K562 (cell line): ENCODE measurements at regions not wholly inside any gene's neighbourhood (a gene's known extent, or its start where the extent isn't known, plus 50 kb on each side); places are given as distances from the start of the nearest gene placed in this dataset.

Experiments used
- ARID3A ChIP-seq: IDR thresholded peaks from 2 replicates; pipeline ENCODE4 v1.6.1; 2012; ENCODE audit warnings: low read depth, low read length, improper control_type of control experiment, borderline replicate concordance
- CBX8 ChIP-seq: fragments of 200-600 bp; sonication (generic); IDR thresholded peaks from 2 replicates; pipeline ENCODE4 v1.6.1; 2012; ENCODE audit warnings: borderline replicate concordance, mixed run types, low read depth, mild to moderate bottlenecking, moderate library complexity, mixed read lengths, low read length, control low read depth, inconsistent platforms; ENCODE audit not compliant: poor library complexity, severe bottlenecking; ENCODE audit errors: extremely low read depth
- EP300 ChIP-seq: IDR thresholded peaks from 2 replicates; pipeline ENCODE4 v1.6.1; 2012; ENCODE audit warnings: low read length, improper control_type of control experiment
- KAT2B ChIP-seq: IDR thresholded peaks from one replicate; pipeline ENCODE4 v1.6.1; 2012; ENCODE audit warnings: low read depth, mild to moderate bottlenecking, control low read depth, inconsistent platforms, low read length, moderate library complexity
- NRF1 ChIP-seq, 2 experiments: fragments of 450-650 bp; IDR thresholded peaks in 1 of 2; conservative IDR thresholded peaks in 1 of 2; 2 replicates each; pipeline ENCODE4 v1.6.1; 2014; ENCODE audit warnings: mild to moderate bottlenecking in 2 of 2
- POLR2A ChIP-seq: fragments of 450-650 bp; conservative IDR thresholded peaks from 2 replicates; pipeline ENCODE4 v1.6.1; 2016
- ZFX ChIP-seq: sonication (generic); formaldehyde crosslinking; IDR thresholded peaks from 2 replicates; pipeline ENCODE4 v1.8.0; 2022; ENCODE audit warnings: mild to moderate bottlenecking, missing genetic modification reagents, moderate library complexity
- ZNF23 ChIP-seq: fragments of 250-450 bp; sonication (Bioruptor Pico); IDR thresholded peaks from 2 replicates; pipeline ENCODE4 v1.4.0; 2020; ENCODE audit warnings: mild to moderate bottlenecking
- TF ChIP-seq, protein P1 (sequence below), 3 experiments: IDR thresholded peaks in 2 of 3; conservative IDR thresholded peaks in 1 of 3; 2 replicates each; pipeline ENCODE4 v1.5.1; 2011 to 2012; ENCODE audit warnings: low read length in 3 of 3, mild to moderate bottlenecking in 3 of 3, control low read depth in 2 of 3, improper control_type of control experiment in 1 of 3, inconsistent platforms in 1 of 3, low read depth in 1 of 3, mixed read lengths in 1 of 3, moderate library complexity in 1 of 3; ENCODE audit not compliant: insufficient read depth in 2 of 3
- TF ChIP-seq, protein P2 (sequence below): sonication (generic); formaldehyde crosslinking; IDR thresholded peaks from 2 replicates; pipeline ENCODE4 v1.8.1; 2022; ENCODE audit warnings: missing genetic modification reagents

DNA sequence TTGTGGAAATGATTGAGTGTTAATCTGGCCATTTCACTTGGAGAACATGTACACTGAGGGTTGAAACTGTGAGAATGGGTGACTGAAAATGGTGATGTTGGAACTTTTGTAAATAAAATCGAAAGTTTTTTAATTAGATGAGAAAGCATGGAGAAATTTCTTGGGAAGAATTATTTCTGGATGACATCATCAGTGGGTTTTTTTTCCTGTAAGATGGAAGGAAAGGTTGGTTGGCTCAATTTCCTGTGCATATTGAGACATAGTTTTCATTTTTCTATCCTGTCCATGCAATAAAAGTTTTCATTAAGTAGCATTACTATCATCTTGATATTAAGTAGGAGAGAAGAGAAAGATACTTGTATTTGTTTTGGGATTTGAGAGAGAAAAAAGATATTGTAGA lies 120.6 kb upstream of the HTR2A start:
- TF ChIP-seq, protein P1, sequence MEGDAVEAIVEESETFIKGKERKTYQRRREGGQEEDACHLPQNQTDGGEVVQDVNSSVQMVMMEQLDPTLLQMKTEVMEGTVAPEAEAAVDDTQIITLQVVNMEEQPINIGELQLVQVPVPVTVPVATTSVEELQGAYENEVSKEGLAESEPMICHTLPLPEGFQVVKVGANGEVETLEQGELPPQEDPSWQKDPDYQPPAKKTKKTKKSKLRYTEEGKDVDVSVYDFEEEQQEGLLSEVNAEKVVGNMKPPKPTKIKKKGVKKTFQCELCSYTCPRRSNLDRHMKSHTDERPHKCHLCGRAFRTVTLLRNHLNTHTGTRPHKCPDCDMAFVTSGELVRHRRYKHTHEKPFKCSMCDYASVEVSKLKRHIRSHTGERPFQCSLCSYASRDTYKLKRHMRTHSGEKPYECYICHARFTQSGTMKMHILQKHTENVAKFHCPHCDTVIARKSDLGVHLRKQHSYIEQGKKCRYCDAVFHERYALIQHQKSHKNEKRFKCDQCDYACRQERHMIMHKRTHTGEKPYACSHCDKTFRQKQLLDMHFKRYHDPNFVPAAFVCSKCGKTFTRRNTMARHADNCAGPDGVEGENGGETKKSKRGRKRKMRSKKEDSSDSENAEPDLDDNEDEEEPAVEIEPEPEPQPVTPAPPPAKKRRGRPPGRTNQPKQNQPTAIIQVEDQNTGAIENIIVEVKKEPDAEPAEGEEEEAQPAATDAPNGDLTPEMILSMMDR (IDR thresholded peaks at IDR 0.05 in 2 of 3, conservative IDR thresholded peaks at IDR 0.05 in 1 of 3; ENCODE audit: insufficient read depth in 2 of 3, low read depth in 1 of 3, low read length in 3 of 3) = no peak
- no peak for TF ChIP-seq ZNF23
- no peak for TF ChIP-seq EP300
- no peak for TF ChIP-seq CBX8
- TF ChIP-seq POLR2A = no peak
- TF ChIP-seq, protein P2, sequence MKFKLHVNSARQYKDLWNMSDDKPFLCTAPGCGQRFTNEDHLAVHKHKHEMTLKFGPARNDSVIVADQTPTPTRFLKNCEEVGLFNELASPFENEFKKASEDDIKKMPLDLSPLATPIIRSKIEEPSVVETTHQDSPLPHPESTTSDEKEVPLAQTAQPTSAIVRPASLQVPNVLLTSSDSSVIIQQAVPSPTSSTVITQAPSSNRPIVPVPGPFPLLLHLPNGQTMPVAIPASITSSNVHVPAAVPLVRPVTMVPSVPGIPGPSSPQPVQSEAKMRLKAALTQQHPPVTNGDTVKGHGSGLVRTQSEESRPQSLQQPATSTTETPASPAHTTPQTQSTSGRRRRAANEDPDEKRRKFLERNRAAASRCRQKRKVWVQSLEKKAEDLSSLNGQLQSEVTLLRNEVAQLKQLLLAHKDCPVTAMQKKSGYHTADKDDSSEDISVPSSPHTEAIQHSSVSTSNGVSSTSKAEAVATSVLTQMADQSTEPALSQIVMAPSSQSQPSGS = no peak
- TF ChIP-seq ZFX (CRISPR knock-in tag) = no peak
- TF ChIP-seq NRF1 (conservative IDR thresholded peaks at IDR 0.05 in 1 of 2, IDR thresholded peaks at IDR 0.05 in 1 of 2) = no peak
- no peak for TF ChIP-seq ARID3A
- TF ChIP-seq KAT2B = no peak
